Left lung (tissue), 4 donors: ENCODE measurements at regions not wholly inside any gene's neighbourhood (a gene's known extent, or its start where the extent isn't known, plus 50 kb on each side); places are given as distances from the start of the nearest gene placed in this dataset.
"Not testable (repeated sequence)": the region's sequence is repeated elsewhere in the genome, so short reads cannot be mapped to it uniquely, and the experiment has no call there.

ENCODE experiments used
- ATAC-seq: fragments of 200-7000 bp; cut with Tn5 transposase; one replicate; pipeline ENCODE4 v1.9.1; 2020; ENCODE audit warnings: moderate library complexity
- DNase-seq, 4 donors: peaks; one replicate each; pipeline ENCODE4 v3.0.0-alpha.2; 2013 to 2020
- H3K27ac ChIP-seq, 2 donors: fragments of 200-600 bp; sonication (generic) in 1 of 2; one replicate each; pipeline versions ENCODE4 v1.5.0 to v1.8.0; 2020 to 2021
- H3K27me3 ChIP-seq, 2 donors: fragments of 200-600 bp; sonication (generic) in 1 of 2; one replicate each; pipeline versions ENCODE4 v1.5.0 to v1.8.0; 2020 to 2021
- H3K36me3 ChIP-seq, 2 donors: fragments of 200-600 bp; sonication (generic) in 1 of 2; one replicate each; pipeline versions ENCODE4 v1.5.0 to v1.8.0; 2020 to 2021
- H3K4me1 ChIP-seq, 2 donors: fragments of 200-600 bp; one replicate each; pipeline ENCODE4 v1.8.0; 2021
- H3K4me3 ChIP-seq, 2 donors: fragments of 200-600 bp; sonication (generic) in 1 of 2; one replicate each; pipeline versions ENCODE4 v1.5.0 to v1.8.0; 2020 to 2021; ENCODE audit warnings: mild to moderate bottlenecking in 1 of 2
- H3K9me3 ChIP-seq, 2 donors: fragments of 200-600 bp; sonication (generic) in 1 of 2; one replicate each; pipeline versions ENCODE4 v1.5.0 to v1.8.0; 2020 to 2021
- CTCF ChIP-seq, 2 donors: fragments of 200-600 bp; sonication (generic) in 1 of 2; IDR thresholded peaks; one replicate each; pipeline versions ENCODE4 v1.5.0 to v1.8.0; 2021; ENCODE audit warnings: antibody characterized with exemption in 2 of 2
- intact Hi-C, 2 donors: fragments of 100-400 bp; cut with DNase I; formaldehyde crosslinking; loops; one replicate each; pipeline versions ENCODE4 v1.11.2 to v1.14.2; 2022
- donor health status: DM: no; HTN: yes; CAD: no.
- donor health status: DM: no; HTN: no; CAD: no.

- DNase-seq (no peak), ATAC-seq (no peak)
- Histone ChIP-seq H3K27ac (no peak overlapping the region), H3K9me3 (no peaks in the 10 kb centered on the region), H3K27me3 (no peaks in the 10 kb centered on the region), H3K4me3 (no peak overlapping the region), H3K36me3 (no peaks in the 10 kb centered on the region), H3K4me1 (no peaks in the 10 kb centered on the region)
- intact Hi-C loops = no loop called here
- TF ChIP-seq CTCF (IDR thresholded peaks at IDR 0.05) = no peak
Observed at GRCh38 chr9:88880199-88880598, 111.1 kb upstream of the S1PR3 start.

DNA sequence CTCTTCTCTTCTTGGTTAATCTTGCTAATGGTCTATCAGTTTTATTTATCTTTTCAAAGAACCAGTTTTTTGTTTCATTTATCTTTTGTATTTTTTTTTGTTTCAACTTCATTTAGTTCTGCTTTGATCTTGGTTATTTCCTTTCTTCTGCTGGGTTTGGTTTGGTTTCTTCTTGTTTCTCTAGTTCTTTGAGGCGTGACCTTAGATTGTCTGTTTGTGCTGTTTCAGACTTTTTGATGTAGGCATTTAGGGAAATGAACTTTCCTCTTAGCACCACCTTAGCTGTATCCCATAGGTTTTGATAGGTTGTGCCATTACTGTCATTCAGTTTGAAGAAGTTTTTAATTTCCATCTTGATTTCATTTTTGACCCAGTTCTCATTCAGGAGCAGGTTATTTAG, 107.0 kb upstream of the S1PR3 start:
- H3K36me3 ChIP-seq, H3K4me1 ChIP-seq, intact Hi-C loops, H3K27me3 ChIP-seq, H3K9me3 ChIP-seq, H3K27ac ChIP-seq, H3K4me3 ChIP-seq, ATAC-seq, DNase-seq: not testable (repeated sequence)

GRCh38 chr9:88886762-88887161, 104.5 kb upstream of the S1PR3 start:
- H3K4me1 ChIP-seq, H3K27ac ChIP-seq, H3K4me3 ChIP-seq, ATAC-seq, H3K9me3 ChIP-seq, intact Hi-C loops, H3K36me3 ChIP-seq, H3K27me3 ChIP-seq, DNase-seq: not testable (repeated sequence)

- peaks cover 0 to 9% of the 10 kb centered on the region in 2 donors for H3K27me3 ChIP-seq
- H3K9me3 ChIP-seq = no peaks in the 10 kb centered on the region
- ATAC-seq (no peak), DNase-seq (no peak)
- intact Hi-C loops = no loop called here
- H3K36me3 ChIP-seq = no peaks in the 10 kb centered on the region
- no peak overlapping the region for H3K27ac ChIP-seq
- H3K4me3 ChIP-seq = no peak overlapping the region
- TF ChIP-seq CTCF (IDR thresholded peaks at IDR 0.05) = no peak
- H3K4me1 ChIP-seq = no peaks in the 10 kb centered on the region
Observed at GRCh38 chr9:88889386-88889785, 101.9 kb upstream of the S1PR3 start.

DNA sequence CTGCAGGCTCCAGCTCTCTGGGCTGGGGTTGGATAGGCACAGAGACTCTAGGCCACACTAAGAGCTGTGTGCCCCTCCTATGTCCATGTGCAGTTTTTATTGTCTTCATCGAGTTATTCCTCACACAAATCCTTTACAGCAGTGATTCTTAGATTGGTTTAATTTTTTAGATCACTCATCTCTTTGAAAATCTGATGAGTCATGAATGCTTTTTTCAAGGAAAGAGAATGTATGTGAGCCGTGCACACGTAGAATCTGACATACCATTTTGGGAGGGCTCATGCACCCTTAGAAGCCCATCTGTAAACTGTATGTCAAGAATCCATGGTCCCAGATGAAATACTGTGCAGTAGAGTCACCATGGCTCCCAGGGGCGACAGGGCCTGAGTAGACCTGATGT, 100.7 kb upstream of the S1PR3 start:
- ATAC-seq (no peak), DNase-seq (no peak)
- Histone ChIP-seq H3K27me3 (peaks cover 0 to 9% of the 10 kb centered on the region in 2 donors), H3K4me3 (no peak overlapping the region), H3K36me3 (no peaks in the 10 kb centered on the region), H3K9me3 (no peaks in the 10 kb centered on the region), H3K4me1 (no peaks in the 10 kb centered on the region), H3K27ac (no peak overlapping the region)
- intact Hi-C loops = no loop called here
- no peak for TF ChIP-seq CTCF (IDR thresholded peaks at IDR 0.05)

DNA sequence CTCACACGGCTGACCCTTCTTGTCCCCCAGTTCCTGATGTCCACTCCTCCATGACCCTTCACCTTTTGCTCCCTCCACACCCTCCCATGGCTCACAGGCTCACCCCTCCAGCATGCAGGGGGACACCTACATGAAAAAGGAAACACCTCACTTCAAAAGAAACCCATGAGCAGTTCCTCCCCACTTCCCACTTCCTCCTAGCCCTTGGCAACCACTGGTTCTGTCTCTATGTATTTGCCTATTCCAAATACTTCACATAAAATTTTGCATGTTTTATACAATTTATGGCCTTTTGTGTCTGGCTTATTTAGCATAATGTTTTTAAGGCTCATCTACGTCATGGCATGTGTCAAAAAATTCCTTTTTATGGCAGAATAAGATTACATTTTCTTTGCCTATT, 100.2 kb upstream of the S1PR3 start:
- Histone ChIP-seq H3K4me1 (no peaks in the 10 kb centered on the region), H3K9me3 (no peaks in the 10 kb centered on the region), H3K36me3 (no peaks in the 10 kb centered on the region), H3K27ac (no peak overlapping the region), H3K27me3 (peaks cover 0 to 9% of the 10 kb centered on the region in 2 donors), H3K4me3 (no peak overlapping the region)
- TF ChIP-seq CTCF (IDR thresholded peaks at IDR 0.05) = no peak
- no peak for ATAC-seq
- DNase-seq = no peak
- intact Hi-C loops = no loop called here
